ENCODE measurements at regions not wholly inside any gene's neighbourhood (a gene's known extent, or its start where the extent isn't known, plus 50 kb on each side); places are given as distances from the start of the nearest gene placed in this dataset.

- TF ChIP-seq FOXJ3 (CRISPR knock-in tag; IDR thresholded peaks at IDR 0.05) (no peak), POLR2AphosphoS5 (IDR thresholded peaks at IDR 0.05; ENCODE audit: low read depth, low read length) (no peak), JUND (IDR thresholded peaks at IDR 0.05) (no peak)
- TF ChIP-seq, protein P1, sequence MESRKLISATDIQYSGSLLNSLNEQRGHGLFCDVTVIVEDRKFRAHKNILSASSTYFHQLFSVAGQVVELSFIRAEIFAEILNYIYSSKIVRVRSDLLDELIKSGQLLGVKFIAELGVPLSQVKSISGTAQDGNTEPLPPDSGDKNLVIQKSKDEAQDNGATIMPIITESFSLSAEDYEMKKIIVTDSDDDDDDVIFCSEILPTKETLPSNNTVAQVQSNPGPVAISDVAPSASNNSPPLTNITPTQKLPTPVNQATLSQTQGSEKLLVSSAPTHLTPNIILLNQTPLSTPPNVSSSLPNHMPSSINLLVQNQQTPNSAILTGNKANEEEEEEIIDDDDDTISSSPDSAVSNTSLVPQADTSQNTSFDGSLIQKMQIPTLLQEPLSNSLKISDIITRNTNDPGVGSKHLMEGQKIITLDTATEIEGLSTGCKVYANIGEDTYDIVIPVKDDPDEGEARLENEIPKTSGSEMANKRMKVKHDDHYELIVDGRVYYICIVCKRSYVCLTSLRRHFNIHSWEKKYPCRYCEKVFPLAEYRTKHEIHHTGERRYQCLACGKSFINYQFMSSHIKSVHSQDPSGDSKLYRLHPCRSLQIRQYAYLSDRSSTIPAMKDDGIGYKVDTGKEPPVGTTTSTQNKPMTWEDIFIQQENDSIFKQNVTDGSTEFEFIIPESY (IDR thresholded peaks at IDR 0.05; ENCODE audit: borderline replicate concordance, low read depth), result no peak
These were observed 61.0 kb upstream of the NKAIN2 start (continued) for GRCh38 chr6:123742626-123743025.

DNA sequence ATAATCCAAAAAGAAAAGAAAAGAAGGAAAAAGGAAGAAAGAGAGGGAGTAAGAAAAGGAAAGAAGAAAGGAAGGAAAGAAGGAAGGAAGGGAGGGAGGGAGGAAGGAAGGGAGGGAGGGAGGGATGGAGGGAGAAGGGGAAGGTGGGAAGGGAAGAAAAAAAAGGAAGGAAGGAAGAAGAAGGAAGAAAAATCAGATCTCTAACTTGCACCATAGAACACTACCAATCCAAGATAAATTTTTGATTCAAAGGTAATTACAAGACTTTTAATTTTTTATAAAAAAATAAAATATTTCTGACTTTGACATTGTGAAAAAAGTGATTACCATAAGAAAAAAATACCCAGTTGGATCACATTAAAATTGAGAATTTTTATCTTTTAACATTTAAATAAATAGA, 70.5 kb upstream of the NKAIN2 start:
- TF ChIP-seq FOXM1 (IDR thresholded peaks at IDR 0.05; ENCODE audit: low read depth), result no peak
- TF ChIP-seq, protein P1 (IDR thresholded peaks at IDR 0.05; ENCODE audit: borderline replicate concordance, low read depth), result no peak
- TF ChIP-seq EP300 (IDR thresholded peaks at IDR 0.05; ENCODE audit: borderline replicate concordance in 1 of 2, low read depth in 1 of 2, low read length in 1 of 2), result no peak
- TF ChIP-seq, protein P2, sequence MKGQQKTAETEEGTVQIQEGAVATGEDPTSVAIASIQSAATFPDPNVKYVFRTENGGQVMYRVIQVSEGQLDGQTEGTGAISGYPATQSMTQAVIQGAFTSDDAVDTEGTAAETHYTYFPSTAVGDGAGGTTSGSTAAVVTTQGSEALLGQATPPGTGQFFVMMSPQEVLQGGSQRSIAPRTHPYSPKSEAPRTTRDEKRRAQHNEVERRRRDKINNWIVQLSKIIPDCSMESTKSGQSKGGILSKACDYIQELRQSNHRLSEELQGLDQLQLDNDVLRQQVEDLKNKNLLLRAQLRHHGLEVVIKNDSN (IDR thresholded peaks at IDR 0.05; ENCODE audit: borderline replicate concordance, low read depth), result no peak
- TF ChIP-seq GABPA (IDR thresholded peaks at IDR 0.05; ENCODE audit: low read depth), result no peak
- TF ChIP-seq RFX5 (IDR thresholded peaks at IDR 0.05; ENCODE audit: low read length), result no peak
- no peak for TF ChIP-seq FOXJ3 (CRISPR knock-in tag; IDR thresholded peaks at IDR 0.05)
- TF ChIP-seq, protein P3, sequence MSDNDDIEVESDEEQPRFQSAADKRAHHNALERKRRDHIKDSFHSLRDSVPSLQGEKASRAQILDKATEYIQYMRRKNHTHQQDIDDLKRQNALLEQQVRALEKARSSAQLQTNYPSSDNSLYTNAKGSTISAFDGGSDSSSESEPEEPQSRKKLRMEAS (IDR thresholded peaks at IDR 0.05; ENCODE audit: low read depth), result no peak
- TF ChIP-seq EZH2phosphoT487 (IDR thresholded peaks at IDR 0.05; ENCODE audit: borderline replicate concordance, low read depth), result no peak
- no peak for TF ChIP-seq NFIC (IDR thresholded peaks at IDR 0.05; ENCODE audit: borderline replicate concordance)
- TF ChIP-seq ELF1 (IDR thresholded peaks at IDR 0.05), result no peak
- no peak for TF ChIP-seq RXRA (IDR thresholded peaks at IDR 0.05; ENCODE audit: borderline replicate concordance, low read depth)
- no peak for TF ChIP-seq POLR2AphosphoS5 (IDR thresholded peaks at IDR 0.05; ENCODE audit: low read depth, low read length)
- TF ChIP-seq CHD2 (IDR thresholded peaks at IDR 0.05; ENCODE audit: low read length, partially characterized antibody), result no peak
- TF ChIP-seq SIN3A (IDR thresholded peaks at IDR 0.05; ENCODE audit: borderline replicate concordance, low read depth, low read length), result no peak
- H3K4me3 ChIP-seq (ENCODE audit: low read depth in 2 of 2, low read length in 1 of 2), result no peak overlapping the region
- POLR2A ChIA-PET, result no interaction called here
- no peak overlapping the region for H2AFZ ChIP-seq (ENCODE audit: low read depth)
- H3K36me3 ChIP-seq (replicated peaks in 1 of 2; ENCODE audit: control insufficient read depth in 1 of 2, insufficient read depth in 2 of 2, low read length in 1 of 2), result no peaks in the 10 kb centered on the region
- no peaks in the 10 kb centered on the region for H3K9me3 ChIP-seq
- no peaks in the 10 kb centered on the region for H3K27me3 ChIP-seq (ENCODE audit: insufficient read depth)
- DNase-seq, result no peak
- CTCF ChIA-PET, result no interaction called here
- no peaks in the 10 kb centered on the region for H3K79me2 ChIP-seq (ENCODE audit: insufficient read depth)
- no peak overlapping the region for H3K9ac ChIP-seq
- no peaks in the 10 kb centered on the region for H3F3A ChIP-seq (replicated peaks; ENCODE audit: insufficient read depth)
- no peaks in the 10 kb centered on the region for H4K20me1 ChIP-seq (ENCODE audit: insufficient read depth)
- H3K9me2 ChIP-seq, result no peaks in the 10 kb centered on the region
- no peak overlapping the region for H3K27ac ChIP-seq (ENCODE audit: low read depth in 2 of 2, low read length in 1 of 2)
- H3K4me1 ChIP-seq (ENCODE audit: control insufficient read depth in 1 of 2, insufficient read depth in 2 of 2, low read depth in 1 of 2, low read length in 1 of 2), result no peaks in the 10 kb centered on the region
- H3K4me2 ChIP-seq, result no peak overlapping the region
